ENCODE measurements at regions not wholly inside any gene's neighbourhood (a gene's known extent, or its start where the extent isn't known, plus 50 kb on each side); places are given as distances from the start of the nearest gene placed in this dataset.

DNA sequence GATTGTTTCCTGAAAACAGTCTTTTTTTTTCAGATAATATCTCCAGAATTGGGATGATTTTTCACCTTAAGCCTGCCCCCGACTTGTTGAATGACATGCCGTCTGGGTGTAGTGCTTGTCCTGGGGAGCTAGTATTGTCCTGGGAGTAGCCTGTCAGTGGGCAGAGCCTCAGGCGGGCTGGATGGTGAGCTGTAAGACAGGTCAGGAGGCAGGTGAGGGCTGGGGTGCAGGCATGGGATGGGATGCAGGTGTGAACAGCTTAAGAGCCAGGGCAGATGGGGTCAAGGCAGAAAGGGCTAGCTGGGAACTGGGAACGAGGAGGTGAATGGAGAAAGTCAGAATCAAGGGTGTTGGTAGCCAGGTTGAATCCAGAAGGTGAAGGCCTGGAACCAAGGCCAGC is 200.2 kb downstream of the CSNK2A3 start:
- H3K4me3 ChIP-seq (ENCODE audit: control insufficient read depth in 1 of 7, extremely low read depth in 1 of 7, insufficient read depth in 4 of 7, low read depth in 2 of 7, low read length in 6 of 7), result no peak overlapping the region
- no peaks in the 10 kb centered on the region for H3K36me3 ChIP-seq (ENCODE audit: control insufficient read depth in 4 of 4, insufficient read depth in 4 of 4, low read length in 3 of 4)
- no peak overlapping the region for H3K27ac ChIP-seq (ENCODE audit: insufficient read depth in 1 of 2, low read depth in 1 of 2, low read length in 2 of 2, poor library complexity in 1 of 2, severe bottlenecking in 2 of 2)
- no peaks in the 10 kb centered on the region for H3K9me3 ChIP-seq (ENCODE audit: control extremely low read depth in 1 of 5, control insufficient read depth in 4 of 5, insufficient read depth in 2 of 5, low read depth in 1 of 5, low read length in 4 of 5)
- POLR2A ChIA-PET, result no interaction called here
- 97% methylated on average over 3 of the region's 4 CpGs for WGBS (ENCODE audit: insufficient coverage)
- CTCF ChIA-PET, result interaction anchor here (0.5 to 0.8 kb wide), 2 partner anchors 11 to 118 kb away, joined by 3 read pairs; no protein-coding TSS in a partner anchor
- H3K4me1 ChIP-seq (ENCODE audit: control extremely low read depth in 1 of 4, control insufficient read depth in 4 of 4, insufficient read depth in 4 of 4, low read length in 3 of 4), result peaks cover 0 to 28% (median 19%) of the 10 kb centered on the region in 4 experiments
- no peak for DNase-seq
- H3K27me3 ChIP-seq (replicated peaks in 2 of 5; ENCODE audit: control insufficient read depth in 4 of 5, insufficient read depth in 5 of 5, low read length in 4 of 5), result no peaks in the 10 kb centered on the region

GRCh38 chr11:11149671-11150459 is 203.2 kb downstream of the CSNK2A3 start:
- no peaks in the 10 kb centered on the region for H3K36me3 ChIP-seq (ENCODE audit: control insufficient read depth in 4 of 4, insufficient read depth in 4 of 4, low read length in 3 of 4)
- H3K4me3 ChIP-seq (ENCODE audit: control insufficient read depth in 1 of 7, extremely low read depth in 1 of 7, insufficient read depth in 4 of 7, low read depth in 2 of 7, low read length in 6 of 7), result no peak overlapping the region
- 40% methylated on average over 5 of the region's 8 CpGs for WGBS (ENCODE audit: insufficient coverage)
- POLR2A ChIA-PET, result no interaction called here
- peak in 2 of 3 donors; percentile 22 to 31 for DNase-seq
- peaks cover 0 to 3% (median 0%) of the 10 kb centered on the region in 5 experiments for H3K9me3 ChIP-seq (ENCODE audit: control extremely low read depth in 1 of 5, control insufficient read depth in 4 of 5, insufficient read depth in 2 of 5, low read depth in 1 of 5, low read length in 4 of 5)
- CTCF ChIA-PET, result interaction anchor here (1.2 kb wide), 1 partner anchor 9 kb away, joined by 5 read pairs; no protein-coding TSS in a partner anchor
- H3K4me1 ChIP-seq (ENCODE audit: control extremely low read depth in 1 of 4, control insufficient read depth in 4 of 4, insufficient read depth in 4 of 4, low read length in 3 of 4), result peaks cover 0 to 22% (median 14%) of the 10 kb centered on the region in 4 experiments
- H3K27me3 ChIP-seq (replicated peaks in 2 of 5; ENCODE audit: control insufficient read depth in 4 of 5, insufficient read depth in 5 of 5, low read length in 4 of 5), result no peaks in the 10 kb centered on the region
- no peak overlapping the region for H3K27ac ChIP-seq (ENCODE audit: insufficient read depth in 1 of 2, low read depth in 1 of 2, low read length in 2 of 2, poor library complexity in 1 of 2, severe bottlenecking in 2 of 2)

DNA sequence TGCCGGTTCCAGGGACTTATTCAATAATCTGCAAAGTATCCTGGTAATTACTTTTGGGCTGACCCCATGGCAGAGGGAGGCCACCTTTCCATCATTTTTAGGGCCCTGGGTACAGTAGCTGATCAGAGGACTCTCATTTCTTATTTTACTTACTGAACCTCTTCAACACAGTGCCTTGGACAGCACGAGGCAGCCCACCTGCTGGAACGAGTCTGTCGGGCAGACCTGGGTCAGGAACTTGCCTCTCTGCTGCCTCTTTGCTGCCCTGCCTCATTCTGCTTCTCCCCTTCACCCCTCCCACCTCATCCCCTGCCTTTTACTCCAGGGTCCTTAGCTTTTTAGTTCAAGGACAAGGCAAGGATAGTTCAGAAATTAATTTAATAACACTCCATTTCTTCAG is 204.5 kb downstream of the CSNK2A3 start:
- H3K27ac ChIP-seq (ENCODE audit: insufficient read depth in 1 of 2, low read depth in 1 of 2, low read length in 2 of 2, poor library complexity in 1 of 2, severe bottlenecking in 2 of 2), result no peak overlapping the region
- H3K9me3 ChIP-seq (ENCODE audit: control extremely low read depth in 1 of 5, control insufficient read depth in 4 of 5, insufficient read depth in 2 of 5, low read depth in 1 of 5, low read length in 4 of 5), result peaks cover 0 to 3% (median 0%) of the 10 kb centered on the region in 5 experiments
- CTCF ChIA-PET, result interaction anchor here (1.2 to 1.9 kb wide), 3 partner anchors 9 to 20 kb away, joined by 3 to 9 read pairs (median 5); no protein-coding TSS in a partner anchor
- 46% methylated on average over 4 of the region's 4 CpGs for WGBS (ENCODE audit: insufficient coverage)
- POLR2A ChIA-PET, result no interaction called here
- no peaks in the 10 kb centered on the region for H3K36me3 ChIP-seq (ENCODE audit: control insufficient read depth in 4 of 4, insufficient read depth in 4 of 4, low read length in 3 of 4)
- H3K4me3 ChIP-seq (ENCODE audit: control insufficient read depth in 1 of 7, extremely low read depth in 1 of 7, insufficient read depth in 4 of 7, low read depth in 2 of 7, low read length in 6 of 7), result no peak overlapping the region
- no peaks in the 10 kb centered on the region for H3K27me3 ChIP-seq (replicated peaks in 2 of 5; ENCODE audit: control insufficient read depth in 4 of 5, insufficient read depth in 5 of 5, low read length in 4 of 5)
- no peak for DNase-seq
- H3K4me1 ChIP-seq (ENCODE audit: control extremely low read depth in 1 of 4, control insufficient read depth in 4 of 4, insufficient read depth in 4 of 4, low read length in 3 of 4), result peaks cover 0 to 22% (median 14%) of the 10 kb centered on the region in 4 experiments

- 47% methylated on average over 3 of the region's 5 CpGs for WGBS (ENCODE audit: insufficient coverage)
Measured at GRCh38 chr11:11148104-11148509, 204.9 kb downstream of the CSNK2A3 start.

GRCh38 chr11:11146830-11147229 is 206.2 kb downstream of the CSNK2A3 start:
- H3K27ac ChIP-seq (ENCODE audit: insufficient read depth in 1 of 2, low read depth in 1 of 2, low read length in 2 of 2, poor library complexity in 1 of 2, severe bottlenecking in 2 of 2), result no peak overlapping the region
- H3K36me3 ChIP-seq (ENCODE audit: control insufficient read depth in 4 of 4, insufficient read depth in 4 of 4, low read length in 3 of 4), result no peaks in the 10 kb centered on the region
- ChIA-PET CTCF (interaction anchor here (0.8 to 1.7 kb wide), 5 partner anchors 9 to 18 kb away, joined by 3 to 4 read pairs (median 3); no protein-coding TSS in a partner anchor), POLR2A (no interaction called here)
- peaks cover 0 to 22% (median 14%) of the 10 kb centered on the region in 4 experiments for H3K4me1 ChIP-seq (ENCODE audit: control extremely low read depth in 1 of 4, control insufficient read depth in 4 of 4, insufficient read depth in 4 of 4, low read length in 3 of 4)
- no peak overlapping the region for H3K4me3 ChIP-seq (ENCODE audit: control insufficient read depth in 1 of 7, extremely low read depth in 1 of 7, insufficient read depth in 4 of 7, low read depth in 2 of 7, low read length in 6 of 7)
- no peak for DNase-seq
- H3K27me3 ChIP-seq (replicated peaks in 2 of 5; ENCODE audit: control insufficient read depth in 4 of 5, insufficient read depth in 5 of 5, low read length in 4 of 5), result no peaks in the 10 kb centered on the region
- 97% methylated on average over 4 of the region's 5 CpGs for WGBS (ENCODE audit: insufficient coverage)
- peaks cover 0 to 3% (median 0%) of the 10 kb centered on the region in 5 experiments for H3K9me3 ChIP-seq (ENCODE audit: control extremely low read depth in 1 of 5, control insufficient read depth in 4 of 5, insufficient read depth in 2 of 5, low read depth in 1 of 5, low read length in 4 of 5)

More at GRCh38 chr11:11148104-11148509, 204.9 kb downstream of the CSNK2A3 start:
- Histone ChIP-seq H3K4me3 (ENCODE audit: control insufficient read depth in 1 of 7, extremely low read depth in 1 of 7, insufficient read depth in 4 of 7, low read depth in 2 of 7, low read length in 6 of 7) (no peak overlapping the region), H3K9me3 (ENCODE audit: control extremely low read depth in 1 of 5, control insufficient read depth in 4 of 5, insufficient read depth in 2 of 5, low read depth in 1 of 5, low read length in 4 of 5) (peaks cover 0 to 3% (median 0%) of the 10 kb centered on the region in 5 experiments), H3K27ac (ENCODE audit: insufficient read depth in 1 of 2, low read depth in 1 of 2, low read length in 2 of 2, poor library complexity in 1 of 2, severe bottlenecking in 2 of 2) (no peak overlapping the region), H3K4me1 (ENCODE audit: control extremely low read depth in 1 of 4, control insufficient read depth in 4 of 4, insufficient read depth in 4 of 4, low read length in 3 of 4) (peaks cover 0 to 22% (median 14%) of the 10 kb centered on the region in 4 experiments), H3K36me3 (ENCODE audit: control insufficient read depth in 4 of 4, insufficient read depth in 4 of 4, low read length in 3 of 4) (no peaks in the 10 kb centered on the region), H3K27me3 (replicated peaks in 2 of 5; ENCODE audit: control insufficient read depth in 4 of 5, insufficient read depth in 5 of 5, low read length in 4 of 5) (no peaks in the 10 kb centered on the region)
- ChIA-PET CTCF (interaction anchor here (1.7 to 1.9 kb wide), 2 partner anchors 9 to 20 kb away, joined by 3 to 9 read pairs; no protein-coding TSS in a partner anchor), POLR2A (no interaction called here)
- DNase-seq, result peak in 1 of 3 donors; percentile 32

GRCh38 chr11:11143849-11144248 is 209.2 kb downstream of the CSNK2A3 start:
- no peak overlapping the region for H3K4me3 ChIP-seq (ENCODE audit: control insufficient read depth in 1 of 7, extremely low read depth in 1 of 7, insufficient read depth in 4 of 7, low read depth in 2 of 7, low read length in 6 of 7)
- H3K9me3 ChIP-seq (ENCODE audit: control extremely low read depth in 1 of 5, control insufficient read depth in 4 of 5, insufficient read depth in 2 of 5, low read depth in 1 of 5, low read length in 4 of 5), result peaks cover 0 to 3% (median 0%) of the 10 kb centered on the region in 5 experiments
- H3K4me1 ChIP-seq (ENCODE audit: control extremely low read depth in 1 of 4, control insufficient read depth in 4 of 4, insufficient read depth in 4 of 4, low read length in 3 of 4), result peaks cover 0 to 10% (median 3%) of the 10 kb centered on the region in 4 experiments
- H3K27me3 ChIP-seq (replicated peaks in 2 of 5; ENCODE audit: control insufficient read depth in 4 of 5, insufficient read depth in 5 of 5, low read length in 4 of 5), result no peaks in the 10 kb centered on the region
- no peak for DNase-seq
- no peaks in the 10 kb centered on the region for H3K36me3 ChIP-seq (ENCODE audit: control insufficient read depth in 4 of 4, insufficient read depth in 4 of 4, low read length in 3 of 4)
- no peak overlapping the region for H3K27ac ChIP-seq (ENCODE audit: insufficient read depth in 1 of 2, low read depth in 1 of 2, low read length in 2 of 2, poor library complexity in 1 of 2, severe bottlenecking in 2 of 2)
- POLR2A ChIA-PET, result no interaction called here
- CTCF ChIA-PET, result interaction anchor here (0.5 to 1.8 kb wide), 2 partner anchors 11 to 107 kb away, joined by 3 to 5 read pairs; no protein-coding TSS in a partner anchor
- WGBS (ENCODE audit: insufficient coverage), result 96% methylated on average over 6 of the region's 6 CpGs

GRCh38 chr11:11142430-11142829 is 210.6 kb downstream of the CSNK2A3 start:
- H3K27ac ChIP-seq (ENCODE audit: insufficient read depth in 1 of 2, low read depth in 1 of 2, low read length in 2 of 2, poor library complexity in 1 of 2, severe bottlenecking in 2 of 2), result no peak overlapping the region
- H3K4me1 ChIP-seq (ENCODE audit: control extremely low read depth in 1 of 4, control insufficient read depth in 4 of 4, insufficient read depth in 4 of 4, low read length in 3 of 4), result peaks cover 0 to 1% (median under 1%) of the 10 kb centered on the region in 4 experiments
- 100% methylated on average over 1 of the region's 4 CpGs for WGBS (ENCODE audit: insufficient coverage)
- no peak for DNase-seq
- no peak overlapping the region for H3K4me3 ChIP-seq (ENCODE audit: control insufficient read depth in 1 of 7, extremely low read depth in 1 of 7, insufficient read depth in 4 of 7, low read depth in 2 of 7, low read length in 6 of 7)
- peaks cover 0 to 3% (median 0%) of the 10 kb centered on the region in 5 experiments for H3K9me3 ChIP-seq (ENCODE audit: control extremely low read depth in 1 of 5, control insufficient read depth in 4 of 5, insufficient read depth in 2 of 5, low read depth in 1 of 5, low read length in 4 of 5)
- ChIA-PET POLR2A (no interaction called here), CTCF (no interaction called here)
- H3K36me3 ChIP-seq (ENCODE audit: control insufficient read depth in 4 of 4, insufficient read depth in 4 of 4, low read length in 3 of 4), result no peaks in the 10 kb centered on the region
- H3K27me3 ChIP-seq (replicated peaks in 2 of 5; ENCODE audit: control insufficient read depth in 4 of 5, insufficient read depth in 5 of 5, low read length in 4 of 5), result no peaks in the 10 kb centered on the region

Data from common myeloid progenitor, CD34-positive (primary cell).